Activated T-cell treated with anti-CD3 and anti-CD28 coated beads, Interleukin-2, amount 50 U/mL, for 72 hours (primary cell): ENCODE measurements at regions not wholly inside any gene's neighbourhood (a gene's known extent, or its start where the extent isn't known, plus 50 kb on each side); places are given as distances from the start of the nearest gene placed in this dataset.

Source experiments
- ATAC-seq, 2 donors: fragments of 150-1000 bp; cut with Tn5 transposase; replicated peaks in 1 of 2; 2 replicates each; pipeline ENCODE4 v1.10.0; 2021; ENCODE audit warnings: moderate library complexity in 2 of 2, mild to moderate bottlenecking in 1 of 2
- DNase-seq, 2 donors: peaks; one replicate each; pipeline ENCODE4 v3.0.0; 2021 to 2022; ENCODE audit warnings: mixed read lengths in 1 of 2
- H3K27ac Mint-ChIP-seq: one replicate; pipeline ENCODE4 v1.8.0; 2022; ENCODE audit warnings: mild to moderate bottlenecking, moderate library complexity, mixed read lengths
- H3K27me3 Mint-ChIP-seq: one replicate; pipeline ENCODE4 v1.8.0; 2022; ENCODE audit warnings: low read depth, mixed read lengths
- H3K36me3 Mint-ChIP-seq, 2 donors: one replicate each; pipeline ENCODE4 v1.8.0; 2022; ENCODE audit warnings: mixed read lengths in 2 of 2, mild to moderate bottlenecking in 1 of 2; ENCODE audit not compliant: insufficient read depth in 2 of 2
- H3K4me1 Mint-ChIP-seq: one replicate; pipeline ENCODE4 v1.8.0; 2022; ENCODE audit warnings: low read depth, mixed read lengths
- H3K4me3 Mint-ChIP-seq, 2 donors: one replicate each; pipeline ENCODE4 v1.8.0; 2022; ENCODE audit warnings: mild to moderate bottlenecking in 2 of 2, mixed read lengths in 2 of 2, moderate library complexity in 2 of 2
- H3K9me3 Mint-ChIP-seq, 2 donors: one replicate each; pipeline ENCODE4 v1.8.0; 2022; ENCODE audit warnings: mixed read lengths in 2 of 2

GRCh38 chr3:152516216-152516615 lies 247.5 kb downstream of the MBNL1 start:
- no peak for DNase-seq
- Mint-ChIP-seq H3K4me3 (no peak overlapping the region), H3K9me3 (no peaks in the 10 kb centered on the region), H3K4me1 (no peaks in the 10 kb centered on the region), H3K27me3 (no peaks in the 10 kb centered on the region), H3K27ac (no peak overlapping the region), H3K36me3 (no peaks in the 10 kb centered on the region)
- no peak for ATAC-seq

- no peak for DNase-seq
- Mint-ChIP-seq H3K36me3 (no peaks in the 10 kb centered on the region), H3K27ac (no peak overlapping the region), H3K4me3 (no peak overlapping the region), H3K27me3 (no peaks in the 10 kb centered on the region), H3K9me3 (no peaks in the 10 kb centered on the region), H3K4me1 (no peaks in the 10 kb centered on the region)
- ATAC-seq = no peak
These were observed 248.8 kb downstream of the MBNL1 start for GRCh38 chr3:152517502-152517901.

GRCh38 chr3:152518346-152518745 lies 249.6 kb downstream of the MBNL1 start:
- Mint-ChIP-seq H3K4me1 (no peaks in the 10 kb centered on the region), H3K36me3 (no peaks in the 10 kb centered on the region), H3K27me3 (no peaks in the 10 kb centered on the region), H3K27ac (no peak overlapping the region), H3K9me3 (no peaks in the 10 kb centered on the region), H3K4me3 (no peak overlapping the region)
- DNase-seq = no peak
- ATAC-seq = no peak

- no peaks in the 10 kb centered on the region for H3K36me3 Mint-ChIP-seq
- no peak overlapping the region for H3K4me3 Mint-ChIP-seq
- no peaks in the 10 kb centered on the region for H3K4me1 Mint-ChIP-seq
- no peak overlapping the region for H3K27ac Mint-ChIP-seq
- no peak for DNase-seq
- H3K9me3 Mint-ChIP-seq = no peaks in the 10 kb centered on the region
- ATAC-seq = no peak
- no peaks in the 10 kb centered on the region for H3K27me3 Mint-ChIP-seq
These were observed 250.6 kb downstream of the MBNL1 start for GRCh38 chr3:152519376-152519775.

- Mint-ChIP-seq H3K27me3 (no peaks in the 10 kb centered on the region), H3K4me1 (no peaks in the 10 kb centered on the region), H3K36me3 (no peaks in the 10 kb centered on the region), H3K9me3 (no peaks in the 10 kb centered on the region), H3K27ac (no peak overlapping the region), H3K4me3 (no peak overlapping the region)
- ATAC-seq (no peak), DNase-seq (no peak)
These were observed 253.3 kb downstream of the MBNL1 start for GRCh38 chr3:152522036-152522435.

- H3K27ac Mint-ChIP-seq = no peak overlapping the region
- ATAC-seq = peak; percentile 42 to 49
- no peaks in the 10 kb centered on the region for H3K27me3 Mint-ChIP-seq
- DNase-seq = peak; percentile 41 to 43
- no peak overlapping the region for H3K4me3 Mint-ChIP-seq
- no peaks in the 10 kb centered on the region for H3K4me1 Mint-ChIP-seq
- no peaks in the 10 kb centered on the region for H3K36me3 Mint-ChIP-seq
- no peaks in the 10 kb centered on the region for H3K9me3 Mint-ChIP-seq
These were observed 255.7 kb downstream of the MBNL1 start for GRCh38 chr3:152524198-152525140.

GRCh38 chr3:152531717-152532116 lies 263.0 kb downstream of the MBNL1 start:
- ATAC-seq = no peak
- H3K4me1 Mint-ChIP-seq = no peaks in the 10 kb centered on the region
- H3K27ac Mint-ChIP-seq = no peak overlapping the region
- DNase-seq = no peak
- H3K36me3 Mint-ChIP-seq = peaks cover 0 to 3% of the 10 kb centered on the region in 2 donors
- H3K27me3 Mint-ChIP-seq = no peaks in the 10 kb centered on the region
- H3K4me3 Mint-ChIP-seq = no peak overlapping the region
- H3K9me3 Mint-ChIP-seq = peaks cover 2 to 6% of the 10 kb centered on the region in 2 donors

- Mint-ChIP-seq H3K36me3 (peaks cover 0 to 8% of the 10 kb centered on the region in 2 donors), H3K4me3 (no peak overlapping the region), H3K4me1 (no peaks in the 10 kb centered on the region), H3K27ac (no peak overlapping the region), H3K9me3 (peaks cover 2 to 3% of the 10 kb centered on the region in 2 donors), H3K27me3 (peaks cover 13% of the 10 kb centered on the region)
- ATAC-seq (no peak), DNase-seq (no peak)
These were observed 269.8 kb downstream of the MBNL1 start for GRCh38 chr3:152538518-152538917.

GRCh38 chr3:152539191-152539764 lies 270.5 kb downstream of the MBNL1 start:
- H3K36me3 Mint-ChIP-seq = peaks cover 0 to 8% of the 10 kb centered on the region in 2 donors
- no peak for DNase-seq
- no peak overlapping the region for H3K4me3 Mint-ChIP-seq
- peaks cover 2 to 3% of the 10 kb centered on the region in 2 donors for H3K9me3 Mint-ChIP-seq
- H3K27ac Mint-ChIP-seq = no peak overlapping the region
- H3K27me3 Mint-ChIP-seq = peaks cover 21% of the 10 kb centered on the region
- ATAC-seq = no peak
- no peaks in the 10 kb centered on the region for H3K4me1 Mint-ChIP-seq

GRCh38 chr3:152540120-152540519 lies 271.4 kb downstream of the MBNL1 start:
- peak overlapping the region; percentile 61 for H3K27ac Mint-ChIP-seq

GRCh38 chr3:152547153-152547552 lies 278.4 kb downstream of the MBNL1 start:
- Mint-ChIP-seq H3K4me1 (no peaks in the 10 kb centered on the region), H3K4me3 (no peak overlapping the region), H3K9me3 (peaks cover 2% of the 10 kb centered on the region in 2 donors), H3K36me3 (no peaks in the 10 kb centered on the region), H3K27ac (no peak overlapping the region), H3K27me3 (peaks cover 21% of the 10 kb centered on the region)
- DNase-seq (no peak), ATAC-seq (no peak)

More at GRCh38 chr3:152540120-152540519, 271.4 kb downstream of the MBNL1 start:
- ATAC-seq (no peak), DNase-seq (no peak)
- no peak overlapping the region for H3K4me3 Mint-ChIP-seq
- H3K9me3 Mint-ChIP-seq = peaks cover 2 to 3% of the 10 kb centered on the region in 2 donors
- H3K27me3 Mint-ChIP-seq = peaks cover 21% of the 10 kb centered on the region
- H3K36me3 Mint-ChIP-seq = peaks cover 0 to 8% of the 10 kb centered on the region in 2 donors
- H3K4me1 Mint-ChIP-seq = no peaks in the 10 kb centered on the region

- peaks cover 7% of the 10 kb centered on the region for H3K27me3 Mint-ChIP-seq
- DNase-seq = no peak
- H3K9me3 Mint-ChIP-seq = peaks cover 2% of the 10 kb centered on the region in 2 donors
- H3K4me1 Mint-ChIP-seq = no peaks in the 10 kb centered on the region
- no peaks in the 10 kb centered on the region for H3K36me3 Mint-ChIP-seq
- no peak overlapping the region for H3K4me3 Mint-ChIP-seq
- no peak for ATAC-seq
- H3K27ac Mint-ChIP-seq = no peak overlapping the region
These were observed 280.5 kb downstream of the MBNL1 start for GRCh38 chr3:152549263-152549662.

GRCh38 chr3:152550284-152550683 lies 281.6 kb downstream of the MBNL1 start:
- peak; percentile 41 to 43 for ATAC-seq
- H3K36me3 Mint-ChIP-seq = no peaks in the 10 kb centered on the region
- H3K9me3 Mint-ChIP-seq = peaks cover 2% of the 10 kb centered on the region in 2 donors

More at GRCh38 chr3:152550284-152550683, 281.6 kb downstream of the MBNL1 start:
- H3K27ac Mint-ChIP-seq = no peak overlapping the region
- no peaks in the 10 kb centered on the region for H3K4me1 Mint-ChIP-seq
- peaks cover 7% of the 10 kb centered on the region for H3K27me3 Mint-ChIP-seq
- no peak for DNase-seq
- H3K4me3 Mint-ChIP-seq = no peak overlapping the region
